NCI-H748 treated with DMSO at 0.1 percent for 48 hours (cell line): ENCODE measurements at regions not wholly inside any gene's neighbourhood (a gene's known extent, or its start where the extent isn't known, plus 50 kb on each side); places are given as distances from the start of the nearest gene placed in this dataset.
"Not testable (repeated sequence)": the region's sequence is repeated elsewhere in the genome, so short reads cannot be mapped to it uniquely, and the experiment has no call there.

Experiments
- DNase-seq: peaks from one replicate; lab custom pipeline; 2025; lab: John Stamatoyannopoulos, UW

- no peak for DNase-seq
Measured at GRCh38 chr5:25764733-25765132, 1120.0 kb upstream of the CDH10 start.

DNA sequence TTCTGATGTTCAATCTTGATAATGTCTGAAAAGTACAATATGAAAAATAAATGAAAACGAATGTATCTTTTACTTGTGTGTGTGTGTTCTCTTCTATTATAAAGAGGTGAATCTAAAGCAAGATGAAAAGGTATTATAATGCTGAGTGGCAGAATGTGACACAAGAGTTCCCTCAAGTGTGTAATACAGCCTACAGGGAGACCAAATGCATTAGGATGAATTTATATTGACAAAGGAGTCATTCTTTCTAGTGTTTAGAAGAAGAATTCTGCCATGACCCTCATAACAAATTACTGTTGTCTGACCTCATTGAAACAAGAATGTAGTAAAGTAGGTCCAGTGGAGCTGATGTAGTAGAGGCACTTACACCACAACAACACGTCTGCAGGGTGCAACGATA is 1119.0 kb upstream of the CDH10 start:
- peak; percentile 34 for DNase-seq

- no peak for DNase-seq
Measured at GRCh38 chr5:25754895-25755294, 1110.1 kb upstream of the CDH10 start.

DNA sequence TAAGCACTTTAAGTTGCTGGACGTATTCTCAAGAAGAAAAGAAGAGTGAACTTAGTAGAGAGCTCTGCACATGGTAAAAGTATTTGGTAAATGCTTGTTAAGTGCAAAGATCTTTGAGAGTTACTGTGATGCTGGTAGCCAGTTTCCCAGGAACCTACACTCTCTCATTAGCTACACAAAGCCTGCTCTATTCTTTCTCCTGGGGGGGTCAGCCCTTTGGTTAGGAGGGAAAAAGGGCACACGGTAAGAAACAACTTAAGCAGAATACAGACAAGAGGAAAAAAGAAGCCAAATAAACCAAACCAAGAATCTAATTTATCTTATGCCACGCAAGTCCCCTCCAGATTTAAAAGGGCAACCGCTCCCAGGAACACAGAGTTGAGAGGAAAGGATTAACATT is 1100.1 kb upstream of the CDH10 start:
- no peak for DNase-seq

- DNase-seq = no peak
Measured at GRCh38 chr5:25716680-25717079, 1071.9 kb upstream of the CDH10 start.

DNA sequence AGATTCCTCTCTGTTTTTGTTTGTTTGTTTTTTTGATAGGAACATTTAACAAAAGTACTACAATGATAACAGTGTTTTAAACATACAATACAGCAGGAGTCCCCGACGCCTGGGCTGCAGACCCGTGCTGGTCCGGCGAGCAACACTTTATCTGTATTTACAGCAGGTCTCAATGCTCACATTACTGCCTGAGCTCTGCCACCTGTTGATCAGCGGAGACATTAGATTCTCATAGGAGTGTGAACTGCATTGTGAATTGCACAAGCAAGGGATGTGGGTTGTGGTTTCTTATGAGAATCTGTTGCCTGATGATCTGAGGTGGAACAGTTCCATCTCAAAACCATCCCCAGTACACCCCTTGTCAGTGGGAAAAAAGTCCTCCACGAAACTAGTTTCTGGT is 1068.5 kb upstream of the CDH10 start:
- peak; percentile 35 for DNase-seq

- DNase-seq = no peak
Measured at GRCh38 chr5:25707093-25707492, 1062.3 kb upstream of the CDH10 start.

DNA sequence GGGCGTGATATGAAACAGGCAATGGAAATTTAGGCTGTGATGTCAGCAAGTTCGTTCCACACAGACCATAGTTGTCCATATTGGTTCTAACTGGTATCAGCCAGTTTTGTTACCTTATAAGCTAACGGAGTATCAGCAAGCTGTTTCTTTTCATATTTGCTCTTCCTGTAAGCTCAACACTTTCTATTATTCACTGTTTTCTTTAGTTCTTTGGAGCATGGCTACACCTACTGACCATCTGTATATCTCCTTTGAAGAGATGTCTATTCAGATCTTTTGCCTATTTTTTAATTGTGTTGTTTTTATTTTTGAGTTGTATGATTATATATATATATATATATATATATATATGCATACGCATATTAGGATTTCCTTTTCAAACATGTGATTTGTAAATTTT is 1057.2 kb upstream of the CDH10 start:
- no peak for DNase-seq

- DNase-seq = no peak
Measured at GRCh38 chr5:25694801-25695200, 1050.0 kb upstream of the CDH10 start.

- no peak for DNase-seq
Measured at GRCh38 chr5:25688156-25688555, 1043.4 kb upstream of the CDH10 start.

DNA sequence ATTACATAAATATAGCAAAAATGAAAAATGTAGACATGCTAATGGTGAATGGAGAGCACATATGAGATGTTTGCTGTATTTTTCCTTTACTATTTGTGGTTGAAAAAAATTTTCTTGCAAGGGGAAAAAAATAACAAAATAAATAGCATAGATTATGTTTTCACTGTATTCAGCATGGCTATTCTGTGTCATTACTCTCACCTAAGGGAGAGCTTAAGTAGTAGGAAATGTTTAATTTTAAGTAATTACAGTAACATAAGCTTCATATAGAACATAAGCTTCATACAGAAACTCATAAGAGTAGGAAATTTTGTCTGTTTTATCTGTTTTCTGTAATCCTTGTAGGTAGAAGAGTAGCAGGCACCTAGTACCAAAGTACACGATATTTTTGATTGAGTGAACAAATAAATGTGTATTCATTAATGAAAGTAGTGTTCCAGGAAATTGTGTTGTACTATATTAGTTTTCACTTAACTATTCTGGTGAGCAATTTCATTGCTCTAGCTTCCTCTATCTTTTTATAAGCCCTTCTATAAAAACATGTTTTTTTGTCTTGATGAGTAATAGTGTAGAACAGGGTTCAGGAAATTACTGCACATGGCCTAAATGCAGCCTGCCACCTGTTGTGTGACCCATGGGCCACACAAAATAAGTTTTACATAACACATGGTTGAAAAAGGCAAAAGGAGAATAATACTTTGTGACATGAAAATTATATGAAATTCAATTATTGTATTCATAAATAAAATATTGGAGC is 1025.0 kb upstream of the CDH10 start:
- no peak for DNase-seq

DNA sequence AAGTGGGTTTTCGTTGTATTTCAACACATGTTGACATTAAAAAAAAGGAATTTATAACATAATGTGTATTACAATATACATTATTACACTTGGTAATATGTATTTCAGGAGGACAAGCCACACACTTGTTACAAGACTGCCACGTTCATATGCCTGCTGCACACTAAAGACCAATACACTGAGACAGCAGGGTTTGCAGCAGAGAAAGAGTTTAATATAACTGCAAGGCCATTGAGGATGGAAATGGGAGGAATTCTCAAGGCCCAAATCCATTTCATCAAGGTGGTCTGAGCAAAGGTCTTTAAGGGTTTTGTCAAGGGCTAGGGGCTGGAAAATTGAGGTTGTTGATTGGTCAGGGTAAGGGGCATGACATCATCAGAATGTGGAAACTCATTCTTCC is 1017.8 kb upstream of the CDH10 start:
- DNase-seq = no peak

DNA sequence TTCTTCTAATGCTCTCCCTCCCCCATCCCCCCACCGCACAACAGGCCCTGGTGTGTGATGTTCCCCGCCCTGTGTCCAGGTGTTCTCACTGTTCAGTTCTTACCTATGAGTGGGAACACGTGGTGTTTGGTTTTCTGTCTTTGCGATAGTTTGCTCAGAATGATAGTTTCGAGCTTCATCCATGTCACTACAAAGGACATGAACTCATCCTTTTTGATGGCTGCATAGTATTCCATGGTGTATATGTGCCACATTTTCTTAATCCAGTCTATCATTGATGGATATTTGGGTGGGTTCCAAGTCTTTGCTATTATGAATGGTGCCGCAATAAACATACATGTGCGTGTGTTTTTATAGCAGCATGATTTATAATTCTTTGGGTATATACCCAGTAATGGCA is 1005.5 kb upstream of the CDH10 start:
- not testable (repeated sequence) for DNase-seq

GRCh38 chr5:25649628-25650265 is 1005.0 kb upstream of the CDH10 start:
- DNase-seq = no peak

DNA sequence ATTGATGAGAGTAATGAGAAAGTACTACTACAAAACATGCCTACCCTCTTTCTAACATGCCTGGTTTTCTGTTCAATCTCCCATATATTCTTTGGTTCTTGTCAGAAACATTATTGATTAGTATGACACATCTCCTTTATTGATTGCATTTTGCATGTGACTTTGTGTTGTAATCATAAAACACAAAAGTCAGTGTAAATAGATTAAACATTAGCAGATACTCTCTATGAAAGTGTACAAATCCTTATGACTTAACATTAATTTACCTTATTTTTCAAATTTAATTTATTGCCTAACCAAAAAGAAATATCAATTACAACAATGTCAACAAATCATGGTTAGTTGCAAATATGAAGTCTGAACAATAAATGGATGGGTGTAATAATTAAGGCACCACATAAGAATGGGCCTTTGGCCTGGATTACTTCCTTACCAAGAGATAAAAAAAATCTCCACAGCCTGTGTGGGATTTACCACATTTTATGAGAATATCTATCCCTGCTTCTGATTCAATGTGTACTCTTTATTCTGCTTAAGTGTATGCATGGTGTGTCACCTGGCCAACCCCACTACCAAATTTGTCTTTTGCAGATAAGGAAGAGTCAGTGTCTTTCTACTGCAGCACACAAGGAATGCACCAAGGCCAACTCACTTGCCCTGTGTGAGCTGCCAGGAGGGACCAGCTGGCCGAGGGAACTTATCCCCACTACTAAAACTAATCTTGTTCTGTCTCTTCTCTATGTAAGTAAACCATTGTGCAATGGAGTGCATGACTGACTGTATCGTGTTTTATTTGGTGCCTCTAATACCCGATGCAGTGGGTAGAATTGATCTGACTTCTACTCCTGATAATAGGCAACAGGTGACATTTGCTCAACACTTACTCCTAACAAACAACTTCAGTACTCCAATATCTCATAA is 1001.9 kb upstream of the CDH10 start:
- DNase-seq = no peak

DNA sequence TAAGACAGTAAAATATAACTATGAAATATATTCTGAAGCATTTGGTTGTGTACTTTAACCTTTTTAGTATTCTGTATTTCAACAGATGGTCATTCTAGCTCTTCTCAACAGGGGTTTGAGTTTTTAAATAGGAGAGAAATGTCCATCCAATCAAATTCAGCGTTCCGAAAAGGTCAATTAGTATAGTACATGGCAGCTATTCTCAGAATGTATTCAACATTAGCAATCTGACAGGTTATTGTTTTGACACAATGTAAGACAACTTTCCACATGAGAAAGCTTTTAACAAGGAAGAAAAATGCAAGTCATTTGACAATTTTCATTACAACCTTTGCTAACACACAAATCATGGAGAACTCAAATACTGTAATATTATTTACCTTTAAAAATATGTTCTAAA is 996.3 kb upstream of the CDH10 start:
- DNase-seq = no peak

DNA sequence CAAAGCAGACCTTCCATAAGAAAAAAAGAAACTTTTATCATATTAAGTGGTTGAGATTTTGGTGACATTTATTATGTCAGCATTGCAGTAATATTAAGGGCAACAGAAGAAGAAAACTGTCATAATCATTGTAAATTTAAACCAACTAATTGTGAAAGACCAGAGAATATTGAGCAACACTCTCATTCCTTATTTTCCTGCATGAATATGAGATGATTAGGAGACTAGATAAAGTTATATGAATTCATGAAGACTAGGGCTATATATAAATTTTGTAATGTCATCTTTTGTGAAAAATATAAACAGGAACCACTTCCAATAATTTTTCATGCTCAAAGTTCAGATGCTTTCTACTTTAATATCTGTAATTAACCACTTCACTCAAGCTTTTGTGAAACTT is 974.5 kb upstream of the CDH10 start:
- DNase-seq = no peak

DNA sequence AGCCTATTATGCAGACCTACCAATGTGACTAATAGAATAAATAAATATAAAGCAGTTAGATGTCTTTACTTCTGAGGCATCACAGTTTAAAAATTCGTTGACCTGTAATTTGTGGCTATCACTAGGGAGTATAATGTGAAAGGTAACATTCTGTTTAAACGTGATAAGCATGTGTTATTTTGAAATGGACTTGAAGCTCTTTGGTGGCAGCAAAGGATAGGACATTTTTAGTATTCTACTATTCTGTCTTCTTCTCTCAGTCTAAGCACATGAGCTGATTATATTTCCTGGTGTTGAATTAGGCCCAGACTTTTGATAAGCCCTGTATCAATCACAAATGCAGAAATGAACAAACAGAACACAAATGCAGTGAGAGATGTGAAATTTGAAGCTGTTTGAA is 974.0 kb upstream of the CDH10 start:
- peak; percentile 65 for DNase-seq

GRCh38 chr5:25614466-25614865 is 969.7 kb upstream of the CDH10 start:
- DNase-seq = no peak

DNA sequence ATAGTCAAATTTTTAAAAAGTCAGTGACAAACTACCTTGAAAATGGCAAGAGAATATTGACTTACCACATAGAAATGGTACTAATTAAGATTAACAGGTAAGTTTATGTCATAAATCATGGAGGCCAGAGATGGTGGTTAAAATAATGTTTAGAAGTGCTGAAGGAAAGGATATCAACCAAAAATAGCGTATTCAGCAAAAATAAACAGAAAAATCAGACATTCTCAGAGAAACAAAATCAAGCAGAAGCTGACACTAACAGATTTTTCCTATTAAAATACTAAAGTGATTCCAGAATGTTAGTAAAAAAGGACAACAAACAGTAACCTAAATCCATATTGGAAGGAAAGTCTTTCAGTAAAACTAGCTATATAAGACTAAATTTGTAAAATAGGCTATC is 959.9 kb upstream of the CDH10 start:
- no peak for DNase-seq

- no peak for DNase-seq
Measured at GRCh38 chr5:25579111-25579510, 934.3 kb upstream of the CDH10 start.

DNA sequence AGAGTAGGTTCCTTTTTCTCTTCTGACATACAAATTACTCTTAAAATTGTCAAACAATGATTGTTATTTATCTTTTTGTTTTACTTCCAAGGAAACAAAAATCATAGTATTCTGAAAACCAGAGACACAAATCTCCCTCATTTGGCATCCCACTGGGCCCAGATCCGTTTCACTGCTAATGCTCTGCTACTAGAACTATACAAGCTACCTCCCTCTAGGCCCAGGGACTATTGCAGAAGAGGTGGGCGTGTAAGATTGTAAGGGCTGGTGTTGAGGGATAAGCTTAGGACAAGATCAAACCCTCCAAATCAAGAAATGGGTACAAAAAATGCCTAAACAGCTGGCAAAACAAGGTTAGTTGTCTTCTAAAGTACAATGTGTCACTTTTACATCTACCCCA is 928.9 kb upstream of the CDH10 start:
- DNase-seq = no peak

DNA sequence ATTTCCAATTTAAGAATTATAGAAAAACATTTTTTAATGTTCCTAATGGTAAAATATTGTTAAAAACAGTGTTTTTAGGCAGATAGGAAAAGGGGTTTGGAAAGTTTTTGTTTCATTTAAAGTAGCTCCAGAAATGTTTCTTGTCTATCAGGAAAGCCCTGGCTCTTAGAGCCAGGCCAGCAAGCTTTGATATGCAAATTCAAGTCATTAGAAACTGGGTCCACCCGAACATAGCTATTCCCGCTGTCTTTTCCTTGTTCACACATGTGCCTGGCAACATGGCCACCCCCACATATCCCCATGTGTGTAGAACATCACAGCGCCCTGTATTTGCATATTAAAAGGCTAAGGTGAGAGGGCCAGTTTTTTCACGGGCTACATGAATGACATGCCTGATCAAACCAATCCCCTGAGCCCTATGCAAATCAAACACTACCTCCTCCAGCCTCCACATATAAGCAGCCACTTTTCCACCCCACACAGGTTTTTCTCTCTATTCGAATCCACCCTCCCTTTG is 925.3 kb upstream of the CDH10 start:
- DNase-seq = no peak
